Transverse colon (tissue), 4 donors: ENCODE measurements at regions not wholly inside any gene's neighbourhood (a gene's known extent, or its start where the extent isn't known, plus 50 kb on each side); places are given as distances from the start of the nearest gene placed in this dataset.

Experiments
- DNase-seq: peaks from one replicate; pipeline ENCODE4 v3.0.0-alpha.2; 2019
- H3K27ac ChIP-seq, 4 donors: fragments of 200-600 bp; sonication (generic); 2 replicates each; pipeline ENCODE4 v1.5.1; 2016 to 2018; ENCODE audit warnings: inconsistent platforms in 4 of 4
- H3K27me3 ChIP-seq: fragments of 200-600 bp; sonication (generic); 2 replicates; pipeline ENCODE4 v1.5.1; 2017; ENCODE audit warnings: inconsistent platforms
- H3K36me3 ChIP-seq, 4 donors: fragments of 200-600 bp; sonication (generic); 2 replicates each; pipeline ENCODE4 v1.5.1; 2017 to 2019; ENCODE audit warnings: inconsistent platforms in 4 of 4
- H3K4me1 ChIP-seq, 4 donors: fragments of 200-600 bp; sonication (generic); 2 replicates each; pipeline ENCODE4 v1.5.1; 2017 to 2020; ENCODE audit warnings: inconsistent platforms in 4 of 4
- H3K4me3 ChIP-seq, 4 donors: fragments of 200-600 bp; sonication (generic); 1 replicate in 1 of 4; 2 replicates in 3 of 4; pipeline versions ENCODE4 v1.5.1 to v1.6.1; 2017 to 2019; ENCODE audit warnings: inconsistent platforms in 4 of 4
- H3K9me3 ChIP-seq, 2 donors: fragments of 200-600 bp; sonication (generic); 2 replicates each; pipeline ENCODE4 v1.5.1; 2017 to 2019; ENCODE audit warnings: inconsistent platforms in 2 of 2
- EP300 ChIP-seq: sonication (generic); formaldehyde crosslinking; IDR thresholded peaks from one replicate; pipeline ENCODE4 v1.6.1; 2017; ENCODE audit warnings: antibody characterized with exemption, low read depth
- POLR2A ChIP-seq: fragments of 450-650 bp; IDR thresholded peaks from one replicate; pipeline ENCODE4 v1.6.1; 2016; ENCODE audit warnings: antibody characterized with exemption, mild to moderate bottlenecking, moderate library complexity
- POLR2AphosphoS5 ChIP-seq, 3 donors: sonication (generic); formaldehyde crosslinking; IDR thresholded peaks; one replicate each; pipeline ENCODE4 v1.6.1; 2016; ENCODE audit warnings: antibody characterized with exemption in 3 of 3
- WGBS, 2 donors: methylation state at CpG; one replicate each; pipeline ENCODE4 v1.1.5; 2018; ENCODE audit warnings: low coverage in 1 of 2; 5-methylcytosine and 5-hydroxymethylcytosine counted together
- in situ Hi-C, 4 donors: fragments of 200-750 bp; cut with MboI; loops; one replicate each; pipeline versions ENCODE4 v1.15.0 to v1.15.1; 2017; ENCODE audit warnings: low sequenced_read_pairs in 3 of 4, low pct_ligation_motif_present in 1 of 4, low pct_unique_long_range_greater_than_20kb in 1 of 4
- intact Hi-C: fragments of 100-400 bp; cut with DNase I; formaldehyde crosslinking; loops from one replicate; pipeline ENCODE4 v1.15.1; 2023; ENCODE audit warnings: low total_unique reads
- TF ChIP-seq, protein P1 (sequence below), 5 experiments: fragments of 200-600 bp in 3 of 5; fragments of 450-650 bp in 2 of 5; sonication (generic) in 3 of 5; IDR thresholded peaks; 1 replicate in 2 of 5; 2 replicates in 3 of 5; pipeline ENCODE4 v1.5.1; 2016 to 2017; ENCODE audit warnings: antibody characterized with exemption in 5 of 5, inconsistent platforms in 3 of 5, mild to moderate bottlenecking in 2 of 5, moderate library complexity in 1 of 5

- WGBS, 2 donors = 50 to 86% methylated on average over 1 to 3 of the region's 3 CpGs
- DNase-seq = no peak
- no peaks in the 10 kb centered on the region for H3K4me1 ChIP-seq
Observed at GRCh38 chr12:81950871-81951270, 191.7 kb upstream of the PPFIA2 start.

GRCh38 chr12:81949841-81950308 lies 190.7 kb upstream of the PPFIA2 start:
- no peaks in the 10 kb centered on the region for H3K27me3 ChIP-seq
- DNase-seq = no peak
- WGBS, 2 donors = 28 to 31% methylated on average over 2 of the region's 2 CpGs
- H3K27ac ChIP-seq = no peak overlapping the region
- intact Hi-C loops (no loop called here), in situ Hi-C loops (no loop called here)
- no peak for TF ChIP-seq POLR2AphosphoS5 (IDR thresholded peaks at IDR 0.05)
- no peak for TF ChIP-seq POLR2A
- no peak for TF ChIP-seq EP300
- TF ChIP-seq, protein P1, sequence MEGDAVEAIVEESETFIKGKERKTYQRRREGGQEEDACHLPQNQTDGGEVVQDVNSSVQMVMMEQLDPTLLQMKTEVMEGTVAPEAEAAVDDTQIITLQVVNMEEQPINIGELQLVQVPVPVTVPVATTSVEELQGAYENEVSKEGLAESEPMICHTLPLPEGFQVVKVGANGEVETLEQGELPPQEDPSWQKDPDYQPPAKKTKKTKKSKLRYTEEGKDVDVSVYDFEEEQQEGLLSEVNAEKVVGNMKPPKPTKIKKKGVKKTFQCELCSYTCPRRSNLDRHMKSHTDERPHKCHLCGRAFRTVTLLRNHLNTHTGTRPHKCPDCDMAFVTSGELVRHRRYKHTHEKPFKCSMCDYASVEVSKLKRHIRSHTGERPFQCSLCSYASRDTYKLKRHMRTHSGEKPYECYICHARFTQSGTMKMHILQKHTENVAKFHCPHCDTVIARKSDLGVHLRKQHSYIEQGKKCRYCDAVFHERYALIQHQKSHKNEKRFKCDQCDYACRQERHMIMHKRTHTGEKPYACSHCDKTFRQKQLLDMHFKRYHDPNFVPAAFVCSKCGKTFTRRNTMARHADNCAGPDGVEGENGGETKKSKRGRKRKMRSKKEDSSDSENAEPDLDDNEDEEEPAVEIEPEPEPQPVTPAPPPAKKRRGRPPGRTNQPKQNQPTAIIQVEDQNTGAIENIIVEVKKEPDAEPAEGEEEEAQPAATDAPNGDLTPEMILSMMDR (IDR thresholded peaks at IDR 0.05) = no peak
- H3K9me3 ChIP-seq = no peaks in the 10 kb centered on the region
- H3K36me3 ChIP-seq = no peaks in the 10 kb centered on the region
- H3K4me1 ChIP-seq = no peaks in the 10 kb centered on the region
- H3K4me3 ChIP-seq = no peak overlapping the region

More at GRCh38 chr12:81950871-81951270, 191.7 kb upstream of the PPFIA2 start:
- Histone ChIP-seq H3K9me3 (no peaks in the 10 kb centered on the region), H3K36me3 (no peaks in the 10 kb centered on the region), H3K27ac (no peak overlapping the region), H3K4me3 (no peak overlapping the region), H3K27me3 (no peaks in the 10 kb centered on the region)
- intact Hi-C loops = no loop called here
- in situ Hi-C loops = no loop called here
- TF ChIP-seq, protein P1 (IDR thresholded peaks at IDR 0.05) = no peak
- TF ChIP-seq EP300 = no peak
- TF ChIP-seq POLR2AphosphoS5 (IDR thresholded peaks at IDR 0.05) = no peak
- TF ChIP-seq POLR2A = no peak

GRCh38 chr12:81949416-81949815 lies 190.3 kb upstream of the PPFIA2 start:
- TF ChIP-seq POLR2AphosphoS5 (IDR thresholded peaks at IDR 0.05) = no peak
- TF ChIP-seq, protein P1 (IDR thresholded peaks at IDR 0.05) = no peak
- no peaks in the 10 kb centered on the region for H3K4me1 ChIP-seq
- in situ Hi-C loops = no loop called here
- H3K9me3 ChIP-seq = no peaks in the 10 kb centered on the region
- no peak for DNase-seq
- H3K27me3 ChIP-seq = no peaks in the 10 kb centered on the region
- H3K4me3 ChIP-seq = no peak overlapping the region
- H3K27ac ChIP-seq = no peak overlapping the region
- WGBS, 2 donors = 64 to 66% methylated on average over 2 of the region's 2 CpGs
- no peaks in the 10 kb centered on the region for H3K36me3 ChIP-seq
- intact Hi-C loops = no loop called here

DNA sequence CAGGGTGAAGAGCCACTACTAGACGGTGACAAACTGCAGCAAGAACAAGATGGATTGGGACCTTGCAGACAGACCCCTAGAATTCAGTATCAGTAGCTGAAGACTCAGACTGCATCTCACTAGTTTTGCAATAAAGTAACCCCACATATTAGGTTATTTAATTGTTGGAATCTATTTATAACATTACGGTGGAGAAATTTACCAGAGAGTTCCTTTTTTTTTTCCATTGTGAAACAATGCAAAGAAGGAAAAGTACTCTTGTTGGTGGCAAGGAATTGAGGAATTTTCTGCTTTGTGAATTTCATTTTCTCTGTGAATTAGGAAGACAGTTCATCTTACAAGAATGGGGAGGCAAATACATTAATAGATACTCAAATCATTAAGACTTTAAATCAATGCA lies 185.7 kb upstream of the PPFIA2 start:
- TF ChIP-seq POLR2A = no peak
- no peak for TF ChIP-seq EP300
- WGBS, 2 donors = 73 to 92% methylated on average over 1 to 2 of the region's 2 CpGs

GRCh38 chr12:81942594-81942993 lies 183.4 kb upstream of the PPFIA2 start:
- no peak for DNase-seq
- TF ChIP-seq POLR2A (no peak), POLR2AphosphoS5 (IDR thresholded peaks at IDR 0.05) (no peak), EP300 (no peak)
- TF ChIP-seq, protein P1 (IDR thresholded peaks at IDR 0.05) = no peak
- in situ Hi-C loops (no loop called here), intact Hi-C loops (no loop called here)
- H3K4me3 ChIP-seq = no peak overlapping the region
- H3K9me3 ChIP-seq = no peaks in the 10 kb centered on the region
- H3K36me3 ChIP-seq = no peaks in the 10 kb centered on the region
- H3K4me1 ChIP-seq = no peaks in the 10 kb centered on the region
- no peak overlapping the region for H3K27ac ChIP-seq
- H3K27me3 ChIP-seq = no peaks in the 10 kb centered on the region
- 8 to 28% methylated on average over 3 to 4 of the region's 4 CpGs for WGBS, 2 donors

More for the DNA sequence above, 185.7 kb upstream of the PPFIA2 start:
- in situ Hi-C loops = no loop called here
- intact Hi-C loops = no loop called here
- H3K36me3 ChIP-seq = no peaks in the 10 kb centered on the region
- DNase-seq = no peak
- no peak overlapping the region for H3K4me3 ChIP-seq
- H3K4me1 ChIP-seq = no peaks in the 10 kb centered on the region
- no peaks in the 10 kb centered on the region for H3K27me3 ChIP-seq
- no peaks in the 10 kb centered on the region for H3K9me3 ChIP-seq
- no peak overlapping the region for H3K27ac ChIP-seq
